H1 (cell line): ENCODE measurements at regions not wholly inside any gene's neighbourhood (a gene's known extent, or its start where the extent isn't known, plus 50 kb on each side); places are given as distances from the start of the nearest gene placed in this dataset.

Experiments
- CHD7 ChIP-seq: fragments of 300-600 bp; sonication (generic); IDR thresholded peaks from 2 replicates; pipeline ENCODE4 v1.7.1; 2012; ENCODE audit warnings: low read length, moderate library complexity, mild to moderate bottlenecking, inconsistent platforms; ENCODE audit not compliant: insufficient replicate concordance
- GTF2F1 ChIP-seq: IDR thresholded peaks from 2 replicates; pipeline ENCODE4 v1.6.1; 2012; ENCODE audit warnings: low read depth, low read length, improper control_type of control experiment, borderline replicate concordance
- TCF12 ChIP-seq: IDR thresholded peaks from 2 replicates; pipeline ENCODE4 v1.6.1; 2011; ENCODE audit warnings: low read depth, mild to moderate bottlenecking, low read length

GRCh38 chr1:57512386-57512785 lies 88.5 kb upstream of the DAB1 start (continued):
- TF ChIP-seq CHD7 (no peak), GTF2F1 (no peak), TCF12 (no peak)
- TF ChIP-seq, all 59 proteins: peak for 0
